Type B pancreatic cell (in vitro differentiated cells): ENCODE measurements at regions not wholly inside any gene's neighbourhood (a gene's known extent, or its start where the extent isn't known, plus 50 kb on each side); places are given as distances from the start of the nearest gene placed in this dataset.

Source experiments
- DNase-seq: peaks from one replicate; pipeline ENCODE4 v3.0.0; 2021; ENCODE audit warnings: mixed read lengths; ENCODE audit not compliant: unreplicated experiment; ENCODE audit errors: extremely low spot score
- H3K27ac Mint-ChIP-seq: 2 replicates; pipeline ENCODE4 v1.8.0; 2021; ENCODE audit warnings: mild to moderate bottlenecking, mixed read lengths
- H3K27me3 Mint-ChIP-seq: 2 replicates; pipeline ENCODE4 v1.8.0; 2021; ENCODE audit warnings: mixed read lengths
- H3K36me3 Mint-ChIP-seq: 2 replicates; pipeline ENCODE4 v1.8.0; 2021; ENCODE audit warnings: mixed read lengths
- H3K4me1 Mint-ChIP-seq: one replicate; pipeline ENCODE4 v1.8.0; 2021; ENCODE audit warnings: mixed read lengths; ENCODE audit not compliant: unreplicated experiment
- H3K4me3 Mint-ChIP-seq: 2 replicates; pipeline ENCODE4 v1.8.0; 2021; ENCODE audit warnings: mild to moderate bottlenecking, mixed read lengths
- H3K9me3 Mint-ChIP-seq: 2 replicates; pipeline ENCODE4 v1.8.0; 2021; ENCODE audit warnings: mixed read lengths
- TF ChIP-seq, protein P1 (sequence below): fragments of 200-600 bp; sonication (generic); conservative IDR thresholded peaks from 2 replicates; pipeline ENCODE4 v1.5.0; 2021; ENCODE audit warnings: antibody characterized with exemption, mild to moderate bottlenecking

DNA sequence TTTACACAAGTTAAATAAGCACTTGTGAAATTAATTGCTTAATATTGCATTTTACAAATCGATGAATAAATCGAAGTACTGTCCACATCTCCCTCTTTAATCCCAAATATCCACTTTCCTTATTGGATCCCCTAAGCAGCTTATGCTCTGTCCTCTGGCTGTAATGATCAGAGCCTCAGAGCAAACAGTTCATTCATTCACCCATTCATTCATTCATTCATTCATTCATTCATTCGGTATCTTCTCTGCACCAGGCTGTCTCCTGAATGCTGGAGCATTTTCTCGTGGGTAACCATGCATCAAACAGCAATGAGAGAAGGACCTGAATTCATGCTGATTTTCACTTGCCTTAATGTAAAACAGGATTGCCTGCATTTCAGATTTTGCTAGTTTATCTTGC is 69.5 kb upstream of the IGSF21 start:
- no peak overlapping the region for H3K4me3 Mint-ChIP-seq
- no peak for DNase-seq
- peaks cover 34% of the 10 kb centered on the region for H3K27me3 Mint-ChIP-seq
- no peak overlapping the region for H3K27ac Mint-ChIP-seq
- TF ChIP-seq, protein P1, sequence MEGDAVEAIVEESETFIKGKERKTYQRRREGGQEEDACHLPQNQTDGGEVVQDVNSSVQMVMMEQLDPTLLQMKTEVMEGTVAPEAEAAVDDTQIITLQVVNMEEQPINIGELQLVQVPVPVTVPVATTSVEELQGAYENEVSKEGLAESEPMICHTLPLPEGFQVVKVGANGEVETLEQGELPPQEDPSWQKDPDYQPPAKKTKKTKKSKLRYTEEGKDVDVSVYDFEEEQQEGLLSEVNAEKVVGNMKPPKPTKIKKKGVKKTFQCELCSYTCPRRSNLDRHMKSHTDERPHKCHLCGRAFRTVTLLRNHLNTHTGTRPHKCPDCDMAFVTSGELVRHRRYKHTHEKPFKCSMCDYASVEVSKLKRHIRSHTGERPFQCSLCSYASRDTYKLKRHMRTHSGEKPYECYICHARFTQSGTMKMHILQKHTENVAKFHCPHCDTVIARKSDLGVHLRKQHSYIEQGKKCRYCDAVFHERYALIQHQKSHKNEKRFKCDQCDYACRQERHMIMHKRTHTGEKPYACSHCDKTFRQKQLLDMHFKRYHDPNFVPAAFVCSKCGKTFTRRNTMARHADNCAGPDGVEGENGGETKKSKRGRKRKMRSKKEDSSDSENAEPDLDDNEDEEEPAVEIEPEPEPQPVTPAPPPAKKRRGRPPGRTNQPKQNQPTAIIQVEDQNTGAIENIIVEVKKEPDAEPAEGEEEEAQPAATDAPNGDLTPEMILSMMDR = no peak
- no peaks in the 10 kb centered on the region for H3K4me1 Mint-ChIP-seq
- H3K36me3 Mint-ChIP-seq = no peaks in the 10 kb centered on the region
- H3K9me3 Mint-ChIP-seq = no peaks in the 10 kb centered on the region

DNA sequence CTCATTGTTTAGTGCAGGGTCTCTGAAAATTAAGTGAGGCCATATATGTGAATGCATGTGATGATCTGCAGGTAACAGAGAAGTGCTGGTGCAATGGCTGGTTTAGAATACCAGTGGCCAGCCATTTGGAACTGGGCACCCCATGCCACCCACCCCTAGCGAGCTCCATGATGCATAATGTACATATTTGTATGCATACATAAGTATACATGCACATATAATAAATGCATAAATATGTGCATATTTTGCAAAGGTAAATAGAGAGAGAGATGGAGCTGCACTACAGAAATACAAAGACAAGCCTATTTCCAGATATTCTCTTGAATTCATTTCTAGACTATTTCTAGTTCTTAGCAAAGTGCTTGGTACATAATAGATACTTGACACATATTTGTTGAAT is 68.5 kb upstream of the IGSF21 start:
- Mint-ChIP-seq H3K27me3 (peaks cover 36% of the 10 kb centered on the region), H3K27ac (no peak overlapping the region)
- no peak for DNase-seq

DNA sequence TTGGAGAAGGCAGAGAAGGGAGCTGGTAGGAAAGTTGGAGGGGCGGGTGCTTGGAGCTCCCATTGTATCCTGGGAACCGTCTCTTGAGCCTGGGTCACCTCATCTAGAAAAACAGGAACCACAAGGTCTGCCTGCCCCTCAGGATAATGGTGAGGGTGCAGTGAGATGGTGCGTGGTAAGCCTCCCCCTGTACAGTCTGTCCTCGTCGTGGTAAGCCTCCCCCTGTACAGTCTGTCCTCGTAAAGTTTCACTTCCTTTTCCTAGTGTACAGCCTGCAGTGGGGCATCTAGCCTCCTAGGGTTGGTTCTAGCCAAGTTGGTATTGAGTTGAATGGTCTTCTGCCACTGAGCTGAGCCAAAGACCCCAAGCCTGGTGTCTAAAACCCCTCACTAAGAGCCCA is 66.5 kb upstream of the IGSF21 start:
- Mint-ChIP-seq H3K4me1 (no peaks in the 10 kb centered on the region), H3K27ac (no peak overlapping the region), H3K36me3 (no peaks in the 10 kb centered on the region), H3K27me3 (peaks cover 33% of the 10 kb centered on the region), H3K4me3 (no peak overlapping the region), H3K9me3 (no peaks in the 10 kb centered on the region)
- no peak for DNase-seq
- TF ChIP-seq, protein P1 = no peak

More for the DNA sequence above, 68.5 kb upstream of the IGSF21 start:
- H3K36me3 Mint-ChIP-seq = no peaks in the 10 kb centered on the region
- H3K9me3 Mint-ChIP-seq = no peaks in the 10 kb centered on the region
- no peak overlapping the region for H3K4me3 Mint-ChIP-seq
- H3K4me1 Mint-ChIP-seq = no peaks in the 10 kb centered on the region
- TF ChIP-seq, protein P1 = no peak

DNA sequence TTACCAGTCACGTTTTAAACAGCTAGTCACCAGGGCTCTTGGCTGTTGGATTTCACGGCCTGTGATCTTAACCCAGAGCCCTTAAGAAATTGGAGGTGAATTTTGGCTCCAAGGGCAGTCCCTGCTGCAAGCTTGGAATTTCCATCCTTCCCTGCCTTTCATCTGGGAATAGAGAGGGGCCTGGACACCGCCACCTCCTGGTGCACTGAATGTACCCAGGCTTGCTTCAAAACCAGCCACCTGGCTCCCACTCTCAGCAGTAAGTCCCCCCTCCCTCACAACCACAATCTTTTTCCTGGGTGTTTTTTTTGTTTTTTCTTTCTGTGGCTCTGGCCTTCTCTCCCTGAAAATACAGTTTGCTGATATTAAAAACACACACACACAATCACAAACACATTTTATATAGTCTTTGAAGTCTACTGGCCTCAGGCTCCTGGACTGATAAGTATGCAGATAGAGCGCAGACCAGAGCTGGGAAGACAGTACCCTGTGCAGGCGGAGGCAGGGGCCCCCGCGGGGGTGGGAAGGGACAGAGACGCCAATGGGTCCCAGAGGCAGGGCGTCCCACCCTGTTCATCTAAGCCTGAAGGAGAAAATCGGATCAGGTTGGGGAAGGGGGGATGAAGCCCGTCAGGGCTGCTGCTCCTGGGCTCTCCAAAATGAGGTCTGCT is 65.8 kb upstream of the IGSF21 start:
- no peak for DNase-seq
- no peaks in the 10 kb centered on the region for H3K4me1 Mint-ChIP-seq
- H3K27me3 Mint-ChIP-seq = peaks cover 36% of the 10 kb centered on the region
- TF ChIP-seq, protein P1 = peak; percentile 21
- H3K27ac Mint-ChIP-seq = no peak overlapping the region
- no peak overlapping the region for H3K4me3 Mint-ChIP-seq
- no peaks in the 10 kb centered on the region for H3K36me3 Mint-ChIP-seq
- H3K9me3 Mint-ChIP-seq = no peaks in the 10 kb centered on the region

DNA sequence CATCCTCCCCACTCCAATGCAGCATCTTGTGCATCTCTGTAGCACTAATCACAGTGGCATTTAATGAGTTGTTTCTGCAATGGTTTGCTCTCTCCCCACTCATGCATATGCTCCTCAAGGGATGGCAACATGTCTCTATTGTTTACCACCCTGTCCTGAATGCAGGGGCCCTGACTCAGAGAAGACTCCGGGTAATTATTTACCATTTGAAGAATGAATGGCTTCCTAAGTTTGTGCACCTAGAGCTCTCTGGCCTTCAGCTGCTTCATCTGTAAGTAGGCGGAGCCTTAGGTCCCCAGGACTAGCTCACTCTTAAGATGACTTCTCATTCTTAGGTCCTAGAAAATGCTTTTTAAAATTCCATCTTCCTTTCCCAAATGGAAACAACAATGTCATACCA is 63.7 kb upstream of the IGSF21 start:
- Mint-ChIP-seq H3K36me3 (no peaks in the 10 kb centered on the region), H3K4me1 (no peaks in the 10 kb centered on the region), H3K9me3 (no peaks in the 10 kb centered on the region), H3K27ac (no peak overlapping the region), H3K4me3 (no peak overlapping the region), H3K27me3 (peaks cover 41% of the 10 kb centered on the region)
- TF ChIP-seq, protein P1 = no peak
- DNase-seq = no peak
